ENCODE measurements at regions not wholly inside any gene's neighbourhood (a gene's known extent, or its start where the extent isn't known, plus 50 kb on each side); places are given as distances from the start of the nearest gene placed in this dataset.

DNA sequence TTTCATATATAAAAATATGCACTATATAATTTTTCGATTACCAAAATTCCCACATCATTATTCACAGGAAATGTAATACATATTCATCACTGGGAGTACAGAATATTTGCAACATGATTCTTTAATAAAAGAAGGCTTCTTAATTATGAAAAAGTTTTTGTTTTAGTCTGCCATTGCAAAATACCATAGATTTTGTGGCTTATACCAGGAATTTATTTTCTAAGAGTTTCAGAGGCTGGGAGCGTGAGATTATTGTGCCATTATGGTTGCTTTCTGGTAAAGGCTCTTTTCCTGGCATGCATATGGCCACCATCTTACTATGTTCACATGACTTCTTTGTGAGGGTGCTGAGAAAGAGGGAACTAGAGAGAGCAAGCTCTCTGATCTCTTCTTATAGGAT, 306.9 kb upstream of the ADGRB3 start:
- no peaks in the 10 kb centered on the region for H3K4me1 ChIP-seq (ENCODE audit: insufficient read depth, low read length)
- no peaks in the 10 kb centered on the region for H3K9me3 ChIP-seq (ENCODE audit: control insufficient read depth in 1 of 2, low read length in 2 of 2)
- no peaks in the 10 kb centered on the region for H3K36me3 ChIP-seq (ENCODE audit: insufficient read depth, low read length)
- H3K4me3 ChIP-seq (ENCODE audit: low read length in 2 of 2): no peak overlapping the region
- CTCF ChIA-PET (ENCODE audit: partially characterized antibody): no interaction called here
- H3K9me3 Mint-ChIP-seq: peaks cover 0 to 4% (median 0%) of the 10 kb centered on the region in 8 donors
- H3K27me3 ChIP-seq (ENCODE audit: insufficient read depth, low read length): no peaks in the 10 kb centered on the region
- intact Hi-C loops (cut with micrococcal nuclease): no loop called here
- POLR2A ChIA-PET (ENCODE audit: partially characterized antibody): no interaction called here
- H3K27ac ChIP-seq (ENCODE audit: low read depth, low read length): no peak overlapping the region
- no peaks in the 10 kb centered on the region for H3K36me3 Mint-ChIP-seq
- H3K27ac Mint-ChIP-seq: no peak overlapping the region
- DNase-seq: no peak
- no peak overlapping the region for H3K4me3 Mint-ChIP-seq
- no peaks in the 10 kb centered on the region for H3K27me3 Mint-ChIP-seq
- no peaks in the 10 kb centered on the region for H3K4me1 Mint-ChIP-seq

DNA sequence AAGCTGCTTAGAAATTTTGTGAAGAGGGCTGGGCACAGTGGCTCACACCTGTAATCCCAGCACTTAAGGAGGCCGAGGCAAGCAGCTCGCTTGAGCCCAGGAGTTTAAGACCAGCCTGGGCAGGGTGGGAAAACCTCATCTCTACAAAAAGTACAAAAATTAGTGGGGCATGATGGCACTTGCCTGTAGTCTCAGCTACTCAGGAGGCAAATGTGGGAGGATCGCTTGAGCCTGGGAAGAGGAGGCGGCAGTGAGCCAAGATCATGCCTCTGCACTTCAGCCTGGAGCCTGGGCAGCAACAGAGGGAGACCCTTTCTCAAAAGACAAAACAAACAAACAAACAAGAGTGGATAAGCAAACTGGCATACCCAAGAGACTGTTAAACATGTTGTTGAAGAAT, 308.3 kb upstream of the ADGRB3 start:
- intact Hi-C loops (cut with micrococcal nuclease): no loop called here
- no peaks in the 10 kb centered on the region for H3K36me3 Mint-ChIP-seq

DNA sequence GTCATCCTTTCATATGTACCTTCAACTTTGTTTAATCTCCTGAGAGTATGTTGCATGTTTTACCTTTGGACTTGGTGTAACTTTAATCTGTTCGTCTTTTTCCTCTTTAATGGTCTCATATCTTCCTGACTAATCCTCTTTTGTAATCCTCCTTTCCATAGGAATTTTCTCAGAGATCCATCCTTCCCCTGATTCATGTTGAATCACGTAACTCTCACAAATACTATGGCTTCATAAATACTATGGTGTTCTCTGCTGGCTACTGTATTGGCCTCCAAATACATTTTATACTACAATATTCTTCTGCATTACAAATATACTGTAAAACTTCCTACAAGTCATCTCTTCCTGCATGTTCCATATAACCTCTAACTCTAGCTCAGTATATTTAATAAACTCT, 317.7 kb upstream of the ADGRB3 start:
- H3K36me3 Mint-ChIP-seq: no peaks in the 10 kb centered on the region
- Histone ChIP-seq H3K4me1 (ENCODE audit: insufficient read depth, low read length) (no peaks in the 10 kb centered on the region), H3K9me3 (ENCODE audit: control insufficient read depth in 1 of 2, low read length in 2 of 2) (no peaks in the 10 kb centered on the region), H3K27ac (ENCODE audit: low read depth, low read length) (no peak overlapping the region), H3K4me3 (ENCODE audit: low read length in 2 of 2) (no peak overlapping the region), H3K27me3 (ENCODE audit: insufficient read depth, low read length) (no peaks in the 10 kb centered on the region), H3K36me3 (ENCODE audit: insufficient read depth, low read length) (no peaks in the 10 kb centered on the region)
- no peaks in the 10 kb centered on the region for H3K4me1 Mint-ChIP-seq
- POLR2A ChIA-PET (ENCODE audit: partially characterized antibody): no interaction called here
- CTCF ChIA-PET (ENCODE audit: partially characterized antibody): no interaction called here
- no peaks in the 10 kb centered on the region for H3K27me3 Mint-ChIP-seq
- intact Hi-C loops (cut with micrococcal nuclease): no loop called here
- no peak overlapping the region for H3K27ac Mint-ChIP-seq
- peaks cover 0 to 8% (median under 1%) of the 10 kb centered on the region in 8 donors for H3K9me3 Mint-ChIP-seq
- no peak overlapping the region for H3K4me3 Mint-ChIP-seq
- DNase-seq: no peak

More for the DNA sequence above, 308.3 kb upstream of the ADGRB3 start:
- no peaks in the 10 kb centered on the region for H3K4me1 ChIP-seq (ENCODE audit: insufficient read depth, low read length)
- no peak overlapping the region for H3K27ac ChIP-seq (ENCODE audit: low read depth, low read length)
- Mint-ChIP-seq H3K4me1 (no peaks in the 10 kb centered on the region), H3K9me3 (peaks cover 0 to 7% (median 2%) of the 10 kb centered on the region in 8 donors), H3K27me3 (no peaks in the 10 kb centered on the region), H3K4me3 (no peak overlapping the region), H3K27ac (no peak overlapping the region)
- ChIA-PET CTCF (ENCODE audit: partially characterized antibody) (no interaction called here), POLR2A (ENCODE audit: partially characterized antibody) (no interaction called here)
- H3K9me3 ChIP-seq (ENCODE audit: control insufficient read depth in 1 of 2, low read length in 2 of 2): no peaks in the 10 kb centered on the region
- H3K36me3 ChIP-seq (ENCODE audit: insufficient read depth, low read length): no peaks in the 10 kb centered on the region
- no peaks in the 10 kb centered on the region for H3K27me3 ChIP-seq (ENCODE audit: insufficient read depth, low read length)
- no peak for DNase-seq
- no peak overlapping the region for H3K4me3 ChIP-seq (ENCODE audit: low read length in 2 of 2)

DNA sequence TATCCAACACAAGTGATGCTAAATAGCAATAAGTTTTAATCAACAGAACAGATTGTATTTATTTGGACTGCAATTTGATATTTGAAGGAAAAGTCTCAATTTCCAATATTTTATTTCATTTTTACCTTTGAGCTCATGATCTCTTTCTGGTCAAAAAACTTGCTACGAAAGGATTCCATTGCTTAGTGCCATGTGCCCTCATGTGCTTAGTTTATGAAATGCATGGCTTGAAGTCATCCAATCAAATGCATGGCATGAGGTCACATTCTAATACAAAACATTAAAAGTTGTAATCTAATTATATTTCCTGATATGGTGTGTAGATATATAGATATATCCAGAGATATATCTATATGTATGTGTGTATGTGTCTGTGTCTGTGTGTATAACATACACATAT, 321.2 kb upstream of the ADGRB3 start:
- no peaks in the 10 kb centered on the region for H3K4me1 Mint-ChIP-seq
- peaks cover 0 to 5% (median 0%) of the 10 kb centered on the region in 8 donors for H3K9me3 Mint-ChIP-seq
- H3K27me3 Mint-ChIP-seq: no peaks in the 10 kb centered on the region
- no peaks in the 10 kb centered on the region for H3K36me3 Mint-ChIP-seq
- Histone ChIP-seq H3K4me1 (ENCODE audit: insufficient read depth, low read length) (no peaks in the 10 kb centered on the region), H3K9me3 (ENCODE audit: control insufficient read depth in 1 of 2, low read length in 2 of 2) (no peaks in the 10 kb centered on the region), H3K36me3 (ENCODE audit: insufficient read depth, low read length) (no peaks in the 10 kb centered on the region), H3K4me3 (ENCODE audit: low read length in 2 of 2) (no peak overlapping the region), H3K27me3 (ENCODE audit: insufficient read depth, low read length) (no peaks in the 10 kb centered on the region), H3K27ac (ENCODE audit: low read depth, low read length) (no peak overlapping the region)
- intact Hi-C loops (cut with micrococcal nuclease): no loop called here
- H3K27ac Mint-ChIP-seq: no peak overlapping the region
- DNase-seq: no peak
- no peak overlapping the region for H3K4me3 Mint-ChIP-seq
- POLR2A ChIA-PET (ENCODE audit: partially characterized antibody): no interaction called here
- CTCF ChIA-PET (ENCODE audit: partially characterized antibody): no interaction called here

DNA sequence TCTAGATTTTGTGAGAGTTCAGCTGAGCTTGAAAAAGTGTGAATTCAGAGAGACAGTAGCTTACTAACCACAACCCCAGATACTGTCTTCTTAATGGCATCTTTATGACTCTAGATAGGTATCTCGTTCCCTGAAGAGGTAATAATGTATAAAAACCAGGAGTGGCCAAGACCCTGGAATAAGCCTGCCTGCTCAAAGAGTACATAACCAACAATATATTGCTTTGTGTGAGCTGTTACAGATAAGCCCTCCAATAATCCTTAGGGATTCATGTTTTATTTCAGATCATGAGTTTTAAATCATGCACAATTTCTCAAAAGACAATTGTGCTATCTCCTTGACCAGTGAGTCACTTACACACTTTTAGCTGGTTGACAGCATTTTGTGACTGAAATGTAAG, 327.8 kb upstream of the ADGRB3 start:
- CTCF ChIA-PET (ENCODE audit: partially characterized antibody): no interaction called here
- intact Hi-C loops (cut with micrococcal nuclease): no loop called here
- H3K9me3 ChIP-seq (ENCODE audit: control insufficient read depth in 1 of 2, low read length in 2 of 2): no peaks in the 10 kb centered on the region
- no peaks in the 10 kb centered on the region for H3K27me3 ChIP-seq (ENCODE audit: insufficient read depth, low read length)
- H3K4me1 ChIP-seq (ENCODE audit: insufficient read depth, low read length): no peaks in the 10 kb centered on the region
- Mint-ChIP-seq H3K4me3 (no peak overlapping the region), H3K27ac (no peak overlapping the region), H3K9me3 (peaks cover 0 to 10% (median 3%) of the 10 kb centered on the region in 8 donors), H3K4me1 (no peaks in the 10 kb centered on the region), H3K27me3 (no peaks in the 10 kb centered on the region), H3K36me3 (no peaks in the 10 kb centered on the region)
- no peak overlapping the region for H3K27ac ChIP-seq (ENCODE audit: low read depth, low read length)
- DNase-seq: no peak
- H3K36me3 ChIP-seq (ENCODE audit: insufficient read depth, low read length): no peaks in the 10 kb centered on the region
- POLR2A ChIA-PET (ENCODE audit: partially characterized antibody): no interaction called here
- H3K4me3 ChIP-seq (ENCODE audit: low read length in 2 of 2): no peak overlapping the region

DNA sequence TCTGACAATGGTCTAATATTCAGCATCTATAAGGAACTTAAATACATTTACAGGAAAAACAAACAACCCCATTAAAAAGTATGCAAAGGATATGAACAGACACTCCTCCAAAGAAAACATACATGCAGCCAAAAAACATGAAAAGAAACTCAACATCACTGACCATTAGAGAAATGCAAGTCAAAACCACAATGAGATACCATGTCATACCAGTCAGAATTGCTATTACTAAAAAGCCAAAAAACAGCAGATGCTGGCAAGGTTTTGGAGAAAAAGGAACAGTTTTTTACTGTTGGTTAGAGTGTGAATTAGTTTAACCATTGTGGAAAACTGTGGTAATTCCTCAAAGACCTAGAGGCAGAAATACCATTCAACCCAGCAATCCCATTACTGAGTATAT, 339.0 kb upstream of the ADGRB3 start:
- Histone ChIP-seq H3K4me1 (ENCODE audit: insufficient read depth, low read length) (no peaks in the 10 kb centered on the region), H3K9me3 (ENCODE audit: control insufficient read depth in 1 of 2, low read length in 2 of 2) (no peaks in the 10 kb centered on the region), H3K4me3 (ENCODE audit: low read length in 2 of 2) (no peak overlapping the region), H3K36me3 (ENCODE audit: insufficient read depth, low read length) (no peaks in the 10 kb centered on the region), H3K27me3 (ENCODE audit: insufficient read depth, low read length) (no peaks in the 10 kb centered on the region), H3K27ac (ENCODE audit: low read depth, low read length) (no peak overlapping the region)
- intact Hi-C loops (cut with micrococcal nuclease): no loop called here
- H3K4me1 Mint-ChIP-seq: no peaks in the 10 kb centered on the region
- ChIA-PET CTCF (ENCODE audit: partially characterized antibody) (no interaction called here), POLR2A (ENCODE audit: partially characterized antibody) (no interaction called here)
- H3K36me3 Mint-ChIP-seq: no peaks in the 10 kb centered on the region
- no peak overlapping the region for H3K27ac Mint-ChIP-seq
- H3K27me3 Mint-ChIP-seq: no peaks in the 10 kb centered on the region
- H3K4me3 Mint-ChIP-seq: no peak overlapping the region
- DNase-seq: no peak
- H3K9me3 Mint-ChIP-seq: peaks cover 4 to 10% (median 5%) of the 10 kb centered on the region in 8 donors

DNA sequence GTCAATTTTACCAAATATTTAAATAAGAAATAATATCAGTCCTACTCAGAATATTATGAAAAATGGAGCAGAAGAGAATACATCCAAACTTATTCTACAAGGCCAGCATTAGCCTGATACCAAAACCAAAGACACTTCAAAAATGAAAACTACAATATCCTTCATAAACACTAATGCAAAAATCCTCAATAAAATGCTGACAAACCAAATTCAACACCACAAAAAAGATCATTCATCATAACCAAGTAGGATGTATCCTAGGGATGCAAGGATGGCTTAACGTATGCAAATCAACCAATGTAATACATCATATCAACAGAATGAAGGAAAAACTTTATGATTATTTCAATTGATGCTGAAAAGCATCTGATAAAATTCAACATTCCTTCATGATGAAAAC, 352.4 kb upstream of the ADGRB3 start:
- no peak overlapping the region for H3K4me3 Mint-ChIP-seq
- H3K36me3 Mint-ChIP-seq: no peaks in the 10 kb centered on the region
- no peaks in the 10 kb centered on the region for H3K27me3 Mint-ChIP-seq

DNA sequence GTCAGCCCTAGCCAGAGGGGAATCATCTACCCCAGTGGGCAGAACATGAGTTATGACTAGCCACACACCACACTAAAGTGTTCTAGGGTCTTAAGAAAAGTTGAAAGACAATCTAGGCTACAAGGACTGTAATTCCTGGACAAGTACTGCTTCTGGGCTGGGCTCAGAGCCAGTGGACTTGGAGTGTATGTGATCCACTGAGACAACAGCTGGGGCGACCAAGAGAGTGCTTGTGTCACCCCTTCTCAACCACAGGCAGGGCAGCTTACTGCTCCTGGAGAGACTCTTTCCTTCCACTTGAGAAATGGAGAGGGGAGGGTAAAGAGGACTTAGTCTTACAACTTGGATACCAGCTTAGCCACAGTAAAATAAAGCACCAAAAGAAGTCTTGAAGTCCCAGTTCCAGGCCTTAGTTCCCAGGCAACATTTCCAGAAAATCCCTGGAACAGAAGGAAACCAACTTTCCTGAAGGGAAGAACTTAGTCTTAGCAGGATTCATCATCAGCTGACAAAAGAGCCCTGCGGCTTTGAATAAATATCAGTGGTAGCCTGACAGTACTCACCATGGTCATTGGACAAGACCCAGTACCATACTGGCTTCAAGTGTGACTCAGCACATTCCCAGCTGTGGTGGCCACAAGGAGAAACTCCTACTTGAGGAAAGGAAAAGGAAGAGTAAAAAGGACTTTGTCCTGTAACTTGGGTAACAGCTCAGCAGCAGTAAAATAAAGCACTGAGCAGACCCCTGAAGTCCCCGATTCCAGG, 355.1 kb upstream of the ADGRB3 start:
- Histone ChIP-seq H3K4me3 (ENCODE audit: low read length in 2 of 2) (no peak overlapping the region), H3K27me3 (ENCODE audit: insufficient read depth, low read length) (no peaks in the 10 kb centered on the region), H3K9me3 (ENCODE audit: control insufficient read depth in 1 of 2, low read length in 2 of 2) (no peaks in the 10 kb centered on the region), H3K36me3 (ENCODE audit: insufficient read depth, low read length) (no peaks in the 10 kb centered on the region), H3K27ac (ENCODE audit: low read depth, low read length) (no peak overlapping the region), H3K4me1 (ENCODE audit: insufficient read depth, low read length) (no peaks in the 10 kb centered on the region)
- CTCF ChIA-PET (ENCODE audit: partially characterized antibody): no interaction called here
- no peak overlapping the region for H3K4me3 Mint-ChIP-seq
- intact Hi-C loops (cut with micrococcal nuclease): no loop called here
- H3K27me3 Mint-ChIP-seq: no peaks in the 10 kb centered on the region
- POLR2A ChIA-PET (ENCODE audit: partially characterized antibody): no interaction called here
- no peak for DNase-seq
- H3K27ac Mint-ChIP-seq: no peak overlapping the region
- no peaks in the 10 kb centered on the region for H3K4me1 Mint-ChIP-seq
- peaks cover 0 to 11% (median 8%) of the 10 kb centered on the region in 8 donors for H3K9me3 Mint-ChIP-seq
- no peaks in the 10 kb centered on the region for H3K36me3 Mint-ChIP-seq

More for the DNA sequence above, 352.4 kb upstream of the ADGRB3 start:
- POLR2A ChIA-PET (ENCODE audit: partially characterized antibody): no interaction called here
- CTCF ChIA-PET (ENCODE audit: partially characterized antibody): no interaction called here
- Histone ChIP-seq H3K27me3 (ENCODE audit: insufficient read depth, low read length) (no peaks in the 10 kb centered on the region), H3K4me1 (ENCODE audit: insufficient read depth, low read length) (no peaks in the 10 kb centered on the region), H3K9me3 (ENCODE audit: control insufficient read depth in 1 of 2, low read length in 2 of 2) (no peaks in the 10 kb centered on the region), H3K4me3 (ENCODE audit: low read length in 2 of 2) (no peak overlapping the region), H3K36me3 (ENCODE audit: insufficient read depth, low read length) (no peaks in the 10 kb centered on the region), H3K27ac (ENCODE audit: low read depth, low read length) (no peak overlapping the region)
- Mint-ChIP-seq H3K27ac (no peak overlapping the region), H3K4me1 (no peaks in the 10 kb centered on the region), H3K9me3 (peaks cover 0 to 15% (median 10%) of the 10 kb centered on the region in 8 donors)
- DNase-seq: no peak
- intact Hi-C loops (cut with micrococcal nuclease): no loop called here
